ENCODE measurements at regions not wholly inside any gene's neighbourhood (a gene's known extent, or its start where the extent isn't known, plus 50 kb on each side); places are given as distances from the start of the nearest gene placed in this dataset.
"Not testable (repeated sequence)": the region's sequence is repeated elsewhere in the genome, so short reads cannot be mapped to it uniquely, and the experiment has no call there.

GRCh38 chr10:117797296-117797695 is 249.4 kb downstream of the RAB11FIP2 start:
- no peak for DNase-seq

- no peak for DNase-seq
Measured at GRCh38 chr10:117801691-117802090, 245.1 kb downstream of the RAB11FIP2 start.

DNA sequence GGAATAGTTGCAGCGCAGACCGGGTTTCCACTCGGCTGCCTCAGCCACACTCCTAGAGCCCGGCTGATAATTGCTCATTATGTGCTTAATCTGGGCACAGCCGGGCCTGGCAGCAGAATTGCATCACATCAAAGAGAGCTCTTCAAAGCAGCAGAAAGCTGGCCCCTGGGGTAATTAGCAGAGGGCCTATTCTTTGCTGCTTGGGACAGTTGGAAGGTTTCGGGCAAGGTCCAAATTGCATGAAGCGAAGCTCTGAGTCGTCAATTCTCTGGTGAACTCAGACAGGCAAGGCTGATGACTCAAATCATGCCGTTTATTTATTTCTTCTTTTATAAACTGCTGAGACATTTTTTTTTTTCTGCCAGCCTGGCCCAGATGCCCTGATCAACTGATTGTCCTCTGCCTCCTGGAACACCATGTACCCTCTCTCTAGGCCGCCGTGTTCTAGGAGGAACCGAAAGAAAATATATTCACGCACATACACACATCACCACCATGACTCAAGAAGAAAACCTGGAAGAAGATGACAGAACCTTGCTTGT is 242.2 kb downstream of the RAB11FIP2 start:
- DNase-seq, result no peak

DNA sequence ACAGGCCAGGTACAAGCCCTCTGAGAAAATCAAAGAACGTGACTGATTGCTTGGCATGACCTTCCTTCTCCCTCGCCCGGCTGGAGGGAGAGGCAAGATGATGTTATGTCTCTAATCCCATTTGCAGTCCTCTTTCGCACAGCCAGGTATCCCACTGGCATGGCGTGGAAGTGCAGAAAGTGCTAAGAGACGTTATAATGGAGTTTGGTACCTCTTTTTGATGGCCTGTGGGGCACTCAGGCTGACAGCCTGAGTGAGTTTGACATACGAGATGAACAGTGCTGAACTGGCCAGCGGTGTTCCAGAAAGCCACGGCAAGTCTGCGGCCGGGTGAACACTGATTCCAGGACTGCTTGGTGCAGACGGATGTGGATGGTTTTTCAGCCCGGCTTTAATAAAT is 241.6 kb downstream of the RAB11FIP2 start:
- DNase-seq, result no peak

DNA sequence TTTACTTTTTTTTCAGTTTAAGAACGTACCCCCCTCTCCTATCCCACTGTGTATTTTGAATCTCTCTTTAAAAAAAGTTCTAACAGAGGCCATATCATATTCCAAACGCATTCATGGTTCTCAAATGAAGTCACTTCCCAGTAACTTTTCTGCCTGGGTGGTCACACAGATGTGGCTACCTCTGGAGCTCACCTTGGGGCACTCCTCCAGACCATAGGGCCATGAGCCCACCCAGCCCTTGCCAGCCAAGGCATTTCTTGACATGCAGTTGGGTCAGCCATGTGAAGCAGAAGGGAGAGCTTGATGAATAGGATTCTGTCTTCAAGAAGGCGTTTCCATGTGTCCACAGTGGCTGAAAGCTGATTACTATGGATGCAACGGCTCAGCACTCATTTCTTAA is 239.3 kb downstream of the RAB11FIP2 start:
- DNase-seq, result no peak

- DNase-seq, result not testable (repeated sequence)
Measured at GRCh38 chr10:117815816-117816215, 230.9 kb downstream of the RAB11FIP2 start.

DNA sequence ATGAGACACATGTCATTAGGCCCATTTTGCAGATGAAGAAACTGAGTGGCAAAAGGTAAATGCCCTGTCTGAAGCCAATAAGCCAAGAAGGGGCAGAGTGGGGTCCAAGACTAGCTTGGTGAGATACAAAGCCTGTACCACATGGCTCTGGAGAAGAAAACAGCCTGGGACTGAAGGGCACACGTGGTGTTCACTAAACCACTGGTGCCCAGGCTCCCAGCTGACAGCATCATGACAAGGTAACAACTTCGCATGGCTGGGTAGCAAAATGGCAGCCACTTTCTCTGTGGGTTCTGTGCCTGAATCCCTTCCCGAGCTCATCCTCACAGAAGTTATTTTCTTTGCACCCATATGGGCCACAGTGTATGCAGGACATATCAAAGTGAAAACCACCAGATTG is 229.6 kb downstream of the RAB11FIP2 start:
- no peak for DNase-seq

DNA sequence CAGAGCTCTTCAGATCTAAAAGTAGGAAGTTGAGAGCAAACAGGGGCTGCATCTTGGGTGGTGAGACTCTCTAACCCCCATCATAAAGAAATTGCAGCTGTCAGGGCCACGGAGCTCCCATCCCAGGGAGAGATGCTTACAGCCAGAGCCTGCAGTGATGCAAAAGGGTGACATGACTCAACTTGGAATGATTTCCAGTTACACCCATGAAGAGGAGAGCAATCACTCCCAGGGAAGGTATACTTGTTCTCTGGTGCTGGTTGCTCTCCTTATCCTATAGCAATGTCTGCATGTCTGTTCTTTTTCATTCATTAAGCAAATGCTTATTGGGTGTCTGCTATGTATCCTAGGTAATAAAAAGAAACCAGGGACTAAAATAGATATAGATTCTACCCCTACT is 228.0 kb downstream of the RAB11FIP2 start:
- DNase-seq, result no peak

DNA sequence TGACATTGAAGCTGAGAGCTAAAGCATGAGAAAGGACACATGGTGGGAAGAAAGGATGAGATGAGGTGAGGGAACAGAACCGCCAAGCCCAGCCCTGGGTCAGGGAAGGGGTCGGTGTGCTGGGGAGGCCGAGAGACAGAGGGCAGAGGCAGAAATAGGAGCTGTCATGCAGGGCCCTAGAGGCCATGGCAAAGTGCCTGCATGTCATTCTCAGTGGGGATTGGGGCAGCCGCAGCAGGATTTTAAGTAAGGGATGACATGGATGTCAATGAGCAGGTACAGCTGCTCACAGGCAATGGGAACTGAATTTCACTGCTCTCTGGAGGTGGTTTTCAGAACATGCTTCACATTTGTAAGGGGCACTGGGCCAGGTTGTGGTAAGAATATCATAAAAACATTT is 227.4 kb downstream of the RAB11FIP2 start:
- DNase-seq, result no peak

- no peak for DNase-seq
Measured at GRCh38 chr10:117823980-117824379, 222.8 kb downstream of the RAB11FIP2 start.

DNA sequence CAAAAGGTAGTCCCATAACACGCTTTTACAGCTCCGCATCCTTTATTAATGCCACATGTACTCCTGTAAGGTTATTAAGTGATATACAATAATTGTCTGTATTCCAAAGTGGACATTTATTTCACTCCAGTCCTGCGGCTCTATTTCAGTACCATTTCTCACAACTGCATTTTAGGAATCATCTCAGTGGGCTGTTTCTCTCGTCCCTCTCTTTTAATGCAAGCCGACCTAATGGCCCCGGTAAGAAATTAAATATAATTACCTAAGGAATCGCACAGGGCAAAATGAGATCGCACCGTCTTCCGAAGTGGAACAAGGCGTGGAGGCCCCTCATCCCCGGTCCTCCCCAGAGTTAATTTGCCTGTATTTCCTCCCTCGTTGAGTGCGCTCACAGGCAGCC is 216.5 kb downstream of the RAB11FIP2 start:
- DNase-seq, result no peak

- DNase-seq, result peak in 1 of 2 donors; percentile 29
Measured at GRCh38 chr10:117830787-117831212, 215.9 kb downstream of the RAB11FIP2 start.

DNA sequence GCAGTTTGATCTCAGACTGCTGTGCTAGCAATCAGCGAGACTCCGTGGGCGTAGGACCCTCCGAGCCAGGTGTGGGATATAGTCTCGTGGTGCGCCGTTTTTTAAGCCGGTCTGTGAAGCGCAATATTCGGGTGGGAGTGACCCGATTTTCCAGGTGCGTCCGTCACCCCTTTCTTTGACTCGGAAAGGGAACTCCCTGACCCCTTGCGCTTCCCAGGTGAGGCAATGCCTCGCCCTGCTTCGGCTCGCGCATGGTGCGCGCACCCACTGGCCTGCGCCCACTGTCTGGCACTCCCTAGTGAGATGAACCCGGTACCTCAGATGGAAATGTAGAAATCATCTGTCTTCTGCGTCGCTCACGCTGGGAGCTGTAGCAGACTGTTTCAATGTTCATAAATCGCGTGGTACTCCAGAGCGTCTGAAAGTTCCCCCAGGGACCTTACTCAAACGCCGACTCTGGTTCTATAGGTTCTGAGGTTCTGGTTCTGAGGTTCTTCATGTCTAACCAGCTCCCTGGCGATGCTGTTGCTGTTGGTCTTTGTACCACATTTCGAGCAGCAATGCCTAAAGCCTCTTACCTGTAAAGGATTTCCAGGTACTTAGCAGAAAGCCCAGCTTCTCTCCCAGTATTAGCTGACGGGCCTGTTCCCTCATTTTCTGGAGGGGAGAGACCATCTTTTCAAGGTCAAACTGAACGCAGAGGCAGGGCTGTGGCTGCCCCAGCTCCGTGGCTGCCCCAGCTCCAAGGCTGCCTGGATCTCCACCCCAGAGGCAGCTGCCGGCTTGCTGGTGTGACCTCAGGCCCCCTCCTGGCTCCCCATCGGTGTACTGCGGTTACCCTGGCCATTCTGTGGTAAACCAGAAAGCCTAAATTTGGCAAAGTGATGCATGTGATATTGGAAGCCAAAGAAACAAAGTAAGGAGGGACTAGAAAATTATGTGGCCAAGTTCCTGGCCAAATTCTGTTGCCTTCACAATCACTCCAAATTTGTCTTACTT is 207.9 kb downstream of the RAB11FIP2 start:
- not testable (repeated sequence) for DNase-seq

GRCh38 chr10:117856426-117856825 is 190.3 kb downstream of the RAB11FIP2 start:
- not testable (repeated sequence) for DNase-seq

- no peak for DNase-seq
Measured at GRCh38 chr10:117860135-117860534, 186.6 kb downstream of the RAB11FIP2 start.

DNA sequence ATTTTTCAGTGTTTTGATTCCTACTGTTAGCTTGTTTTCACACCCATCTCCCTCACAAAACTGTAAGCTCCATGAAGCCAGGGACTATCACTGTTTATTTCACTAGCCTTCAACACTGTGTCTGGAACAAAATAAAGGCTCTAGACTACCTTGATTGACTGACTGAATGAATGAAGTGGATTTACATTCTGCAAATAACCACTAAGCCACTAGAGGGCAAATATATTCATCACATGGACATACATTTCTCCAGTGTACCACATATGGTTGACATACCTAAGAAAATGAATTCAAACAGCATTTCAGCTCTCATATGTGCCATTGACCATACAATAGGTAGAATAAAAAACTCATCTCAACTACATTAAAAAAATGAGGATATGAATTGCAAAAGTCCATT is 185.9 kb downstream of the RAB11FIP2 start:
- no peak for DNase-seq

GRCh38 chr10:117861329-117861728 is 185.4 kb downstream of the RAB11FIP2 start:
- DNase-seq, result no peak

GRCh38 chr10:117863771-117864170 is 183.0 kb downstream of the RAB11FIP2 start:
- DNase-seq, result no peak

DNA sequence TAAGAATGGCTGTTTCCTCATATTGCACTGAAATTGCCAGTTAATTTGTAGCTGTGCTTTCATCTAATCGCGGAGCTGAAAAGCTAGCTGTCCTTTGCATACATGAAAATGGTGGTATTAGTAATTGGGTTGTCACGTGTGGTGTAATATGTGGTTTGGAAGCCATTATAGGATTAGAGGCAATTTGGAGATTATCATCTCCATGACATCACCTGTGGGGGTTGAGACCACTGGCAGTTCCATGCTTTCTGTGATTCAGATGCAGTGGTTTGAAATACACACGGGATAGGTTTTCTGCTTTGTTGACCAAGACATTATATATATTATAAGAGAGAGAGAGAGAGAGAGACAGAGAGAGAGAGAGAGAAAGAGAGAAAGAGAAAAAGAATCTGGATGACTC is 180.8 kb downstream of the RAB11FIP2 start:
- DNase-seq, result no peak

GRCh38 chr10:117868151-117868550 is 178.6 kb downstream of the RAB11FIP2 start:
- no peak for DNase-seq

DNA sequence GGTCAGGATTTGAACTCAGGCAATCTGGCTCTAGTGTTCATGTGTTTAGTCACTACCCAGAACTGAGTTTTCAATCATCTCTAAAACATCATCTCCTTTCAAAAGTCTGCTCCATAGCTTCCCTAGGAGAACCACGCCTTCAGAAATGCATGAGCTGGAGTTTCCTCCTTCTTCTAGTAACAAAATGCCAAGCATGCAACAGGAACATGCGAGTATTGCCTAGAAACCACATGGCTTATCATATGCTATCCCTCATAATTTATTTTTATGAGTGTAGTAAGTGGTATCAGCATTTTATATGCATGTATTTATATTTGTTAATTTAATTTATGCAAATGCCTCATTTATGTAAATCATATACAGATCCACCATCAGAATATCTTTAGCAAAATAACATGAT is 170.9 kb downstream of the RAB11FIP2 start:
- DNase-seq, result no peak

- DNase-seq, result no peak
Measured at GRCh38 chr10:117876210-117876609, 170.5 kb downstream of the RAB11FIP2 start.

GRCh38 chr10:117878626-117879025 is 168.1 kb downstream of the RAB11FIP2 start:
- no peak for DNase-seq

- DNase-seq, result no peak
Measured at GRCh38 chr10:117884093-117884492, 162.6 kb downstream of the RAB11FIP2 start.
